ENCODE measurements at regions not wholly inside any gene's neighbourhood (a gene's known extent, or its start where the extent isn't known, plus 50 kb on each side); places are given as distances from the start of the nearest gene placed in this dataset.

DNA sequence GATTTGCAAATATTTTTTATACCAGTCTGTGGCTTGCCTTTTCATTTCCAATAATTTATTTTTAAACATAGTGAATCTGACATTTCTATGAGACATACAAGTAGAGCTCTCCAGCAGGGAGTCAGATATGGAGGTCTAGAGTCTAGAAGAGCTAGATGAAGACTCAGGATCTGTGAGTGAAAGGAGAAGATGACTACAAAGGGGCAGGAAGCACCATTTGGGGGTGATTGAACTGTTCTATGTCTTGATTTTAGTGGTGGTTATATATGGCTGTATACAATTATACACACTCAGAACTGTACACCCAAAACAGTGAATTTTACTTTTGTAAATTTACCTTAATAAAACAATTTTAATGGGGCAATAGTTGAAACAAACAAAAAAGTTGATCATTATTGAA, 127.9 kb upstream of the BACH2 start:
- peaks cover 10% of the 10 kb centered on the region for H3K36me3 Mint-ChIP-seq (ENCODE audit: low read depth)
- peak overlapping the region; percentile 74 for H3K27ac Mint-ChIP-seq
- H3K4me3 Mint-ChIP-seq, result no peak overlapping the region
- H3K9me3 Mint-ChIP-seq, result peaks cover 10% of the 10 kb centered on the region
- H3K4me1 Mint-ChIP-seq (ENCODE audit: low read depth), result peaks cover 20% of the 10 kb centered on the region
- H3K27me3 Mint-ChIP-seq (ENCODE audit: low read depth), result no peaks in the 10 kb centered on the region

DNA sequence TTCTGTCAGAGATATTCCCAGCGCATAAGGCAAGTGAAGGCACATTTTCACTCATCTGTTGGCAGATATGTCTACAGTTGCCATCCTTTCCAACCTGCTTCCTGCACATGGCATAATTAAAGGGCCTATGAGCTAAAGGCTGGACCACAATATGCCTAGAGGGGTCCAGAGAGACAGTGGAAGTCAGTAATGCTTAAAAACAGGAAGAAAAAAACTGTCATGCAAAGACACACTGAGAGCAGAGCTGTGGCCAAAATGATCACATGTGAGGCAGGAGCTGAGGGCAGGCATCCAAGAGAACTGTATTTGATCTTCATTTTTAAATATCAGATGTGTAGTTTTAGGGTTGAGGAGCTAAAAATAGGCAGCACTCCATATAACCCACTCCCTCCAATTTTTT, 125.0 kb upstream of the BACH2 start:
- no peak overlapping the region for H3K4me3 Mint-ChIP-seq
- no peaks in the 10 kb centered on the region for H3K27me3 Mint-ChIP-seq (ENCODE audit: low read depth)
- H3K9me3 Mint-ChIP-seq, result no peaks in the 10 kb centered on the region
- peaks cover 24% of the 10 kb centered on the region for H3K4me1 Mint-ChIP-seq (ENCODE audit: low read depth)
- peaks cover 4% of the 10 kb centered on the region for H3K36me3 Mint-ChIP-seq (ENCODE audit: low read depth)
- H3K27ac Mint-ChIP-seq, result no peak overlapping the region

DNA sequence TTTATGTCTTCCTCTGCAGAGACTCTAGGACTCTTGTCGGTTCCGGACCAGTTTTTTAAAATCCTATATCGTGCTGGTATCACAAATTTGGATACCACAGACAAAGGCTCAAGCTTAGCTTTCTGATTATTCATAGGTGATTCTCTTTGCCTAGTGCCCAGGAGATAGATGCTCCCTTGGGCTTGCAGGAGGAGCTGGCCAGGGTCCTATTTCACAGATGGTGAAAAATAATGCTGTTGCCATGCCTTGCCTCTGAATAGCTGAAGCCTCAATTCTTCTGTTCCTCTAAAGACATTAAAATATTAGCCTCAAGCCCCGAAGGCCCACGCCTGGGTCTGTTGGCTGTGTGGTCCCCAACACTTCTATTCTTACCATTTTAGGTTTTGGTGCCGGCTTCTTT, 123.9 kb upstream of the BACH2 start:
- peaks cover 22% of the 10 kb centered on the region for H3K4me1 Mint-ChIP-seq (ENCODE audit: low read depth)
- H3K4me3 Mint-ChIP-seq, result no peak overlapping the region
- no peaks in the 10 kb centered on the region for H3K9me3 Mint-ChIP-seq
- peaks cover 3% of the 10 kb centered on the region for H3K36me3 Mint-ChIP-seq (ENCODE audit: low read depth)
- no peak overlapping the region for H3K27ac Mint-ChIP-seq
- H3K27me3 Mint-ChIP-seq (ENCODE audit: low read depth), result no peaks in the 10 kb centered on the region

DNA sequence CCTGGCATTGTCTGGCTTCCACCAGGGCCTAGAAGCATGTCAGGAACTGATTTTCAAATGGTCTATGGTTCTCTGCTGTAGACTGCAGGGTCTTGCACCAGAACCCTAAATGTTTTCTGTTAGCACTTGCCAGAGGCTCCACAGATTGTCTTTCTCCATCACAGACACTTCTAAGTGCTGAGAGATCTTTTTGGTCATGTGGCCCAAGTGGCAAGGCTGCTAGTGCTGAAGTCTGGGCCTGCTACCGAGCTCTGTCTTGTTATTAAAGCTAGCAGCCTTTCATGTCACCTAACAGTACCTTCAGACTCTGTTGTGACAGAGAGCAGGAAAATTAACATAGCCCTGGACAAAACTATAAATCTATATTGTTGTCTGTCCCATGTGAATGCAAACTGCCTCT, 120.7 kb upstream of the BACH2 start:
- no peak overlapping the region for H3K4me3 Mint-ChIP-seq
- H3K4me1 Mint-ChIP-seq (ENCODE audit: low read depth), result peaks cover 35% of the 10 kb centered on the region
- peaks cover 4% of the 10 kb centered on the region for H3K27me3 Mint-ChIP-seq (ENCODE audit: low read depth)
- peaks cover 5% of the 10 kb centered on the region for H3K36me3 Mint-ChIP-seq (ENCODE audit: low read depth)
- H3K9me3 Mint-ChIP-seq, result no peaks in the 10 kb centered on the region
- no peak overlapping the region for H3K27ac Mint-ChIP-seq

GRCh38 chr6:90416322-90416721, 119.7 kb upstream of the BACH2 start:
- H3K4me1 Mint-ChIP-seq (ENCODE audit: low read depth), result peaks cover 46% of the 10 kb centered on the region

GRCh38 chr6:90415178-90415577, 118.5 kb upstream of the BACH2 start:
- Mint-ChIP-seq H3K36me3 (ENCODE audit: low read depth) (peaks cover 4% of the 10 kb centered on the region), H3K9me3 (no peaks in the 10 kb centered on the region), H3K4me1 (ENCODE audit: low read depth) (peaks cover 52% of the 10 kb centered on the region), H3K4me3 (no peak overlapping the region), H3K27me3 (ENCODE audit: low read depth) (peaks cover 4% of the 10 kb centered on the region), H3K27ac (peak overlapping the region; percentile 33)

More at GRCh38 chr6:90416322-90416721, 119.7 kb upstream of the BACH2 start:
- peaks cover 5% of the 10 kb centered on the region for H3K36me3 Mint-ChIP-seq (ENCODE audit: low read depth)
- H3K27me3 Mint-ChIP-seq (ENCODE audit: low read depth), result peaks cover 4% of the 10 kb centered on the region
- no peaks in the 10 kb centered on the region for H3K9me3 Mint-ChIP-seq
- no peak overlapping the region for H3K27ac Mint-ChIP-seq
- no peak overlapping the region for H3K4me3 Mint-ChIP-seq

DNA sequence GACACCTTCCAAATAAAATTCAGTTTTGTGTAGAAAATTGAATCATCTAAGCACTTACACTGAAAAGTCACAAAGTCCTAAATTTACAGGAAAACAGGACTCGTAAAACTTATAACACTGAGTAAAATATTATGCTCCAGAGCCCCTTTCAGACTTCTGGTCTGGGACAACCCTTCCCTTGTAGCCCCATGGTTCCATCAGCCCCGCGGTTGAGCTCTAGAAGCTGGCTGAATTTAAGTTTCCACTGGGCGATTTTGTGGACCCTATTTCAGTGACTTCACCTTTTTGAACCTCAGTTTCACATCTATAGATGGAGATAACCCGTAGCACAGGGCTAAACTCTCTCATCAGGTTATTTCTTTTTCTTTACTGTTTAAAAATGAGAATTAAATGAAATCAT, 117.7 kb upstream of the BACH2 start:
- Mint-ChIP-seq H3K27ac (peak overlapping the region; percentile 93), H3K4me1 (ENCODE audit: low read depth) (peaks cover 58% of the 10 kb centered on the region), H3K27me3 (ENCODE audit: low read depth) (peaks cover 4% of the 10 kb centered on the region), H3K36me3 (ENCODE audit: low read depth) (peaks cover 6% of the 10 kb centered on the region), H3K9me3 (no peaks in the 10 kb centered on the region), H3K4me3 (peak overlapping the region; percentile 79)

DNA sequence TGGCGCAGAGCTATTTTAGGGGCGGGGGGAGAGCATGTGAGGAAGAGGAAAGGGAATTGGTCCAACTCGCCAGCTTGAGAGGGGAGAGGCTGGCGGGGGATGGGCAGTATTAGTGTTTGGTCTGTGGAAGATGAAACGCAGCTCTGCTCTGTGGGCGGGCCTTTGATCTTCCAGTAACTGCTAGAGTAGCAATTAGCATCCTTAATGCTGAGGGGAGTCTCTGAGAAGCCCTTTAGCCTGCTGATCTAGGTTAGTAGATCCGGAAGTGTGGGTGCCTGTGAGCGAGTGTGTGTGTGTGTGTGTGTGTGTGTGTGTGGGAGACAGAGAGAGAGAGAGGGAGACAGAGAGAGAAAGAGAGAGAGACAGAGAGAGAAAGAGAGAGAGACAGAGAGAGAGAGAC, 117.2 kb upstream of the BACH2 start:
- H3K27me3 Mint-ChIP-seq (ENCODE audit: low read depth), result peaks cover 4% of the 10 kb centered on the region
- H3K4me1 Mint-ChIP-seq (ENCODE audit: low read depth), result peaks cover 63% of the 10 kb centered on the region
- peaks cover 6% of the 10 kb centered on the region for H3K36me3 Mint-ChIP-seq (ENCODE audit: low read depth)
- H3K9me3 Mint-ChIP-seq, result no peaks in the 10 kb centered on the region
- H3K27ac Mint-ChIP-seq, result peak overlapping the region; percentile 93
- peak overlapping the region; percentile 79 for H3K4me3 Mint-ChIP-seq

- peaks cover 4% of the 10 kb centered on the region for H3K27me3 Mint-ChIP-seq (ENCODE audit: low read depth)
- peaks cover 64% of the 10 kb centered on the region for H3K4me1 Mint-ChIP-seq (ENCODE audit: low read depth)
These were observed 116.8 kb upstream of the BACH2 start for GRCh38 chr6:90413396-90413795.

GRCh38 chr6:90412538-90413369, 116.1 kb upstream of the BACH2 start:
- Mint-ChIP-seq H3K4me3 (no peak overlapping the region), H3K36me3 (ENCODE audit: low read depth) (peaks cover 5% of the 10 kb centered on the region), H3K27me3 (ENCODE audit: low read depth) (peaks cover 4% of the 10 kb centered on the region), H3K27ac (peak overlapping the region; percentile 93), H3K4me1 (ENCODE audit: low read depth) (peaks cover 64% of the 10 kb centered on the region), H3K9me3 (no peaks in the 10 kb centered on the region)

More at GRCh38 chr6:90413396-90413795, 116.8 kb upstream of the BACH2 start:
- peak overlapping the region; percentile 93 for H3K27ac Mint-ChIP-seq
- H3K36me3 Mint-ChIP-seq (ENCODE audit: low read depth), result peaks cover 5% of the 10 kb centered on the region
- no peaks in the 10 kb centered on the region for H3K9me3 Mint-ChIP-seq
- peak overlapping the region; percentile 79 for H3K4me3 Mint-ChIP-seq

DNA sequence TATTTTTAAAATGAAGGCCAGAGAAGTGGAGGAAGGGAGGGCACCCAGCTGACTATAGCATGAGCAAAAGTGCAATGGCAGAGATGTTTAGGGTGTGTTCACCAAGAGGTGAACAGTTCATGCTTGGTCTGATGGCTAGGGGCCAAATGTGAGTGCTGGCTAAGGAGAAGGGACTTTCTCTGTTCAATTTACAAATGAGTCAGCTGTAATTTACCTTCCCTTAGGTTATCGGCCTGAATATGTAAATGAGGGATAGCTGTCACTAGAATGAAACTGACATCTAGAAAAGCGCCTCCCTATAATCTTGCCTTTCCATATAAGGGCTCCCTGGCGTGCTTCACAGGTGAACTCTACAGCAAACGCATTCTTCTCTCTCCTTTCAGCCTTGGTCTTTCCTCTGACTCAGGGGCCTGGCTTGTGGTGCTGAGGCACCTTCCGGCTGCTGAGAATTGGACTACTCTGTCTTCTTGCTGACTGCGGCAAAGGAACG, 114.7 kb upstream of the BACH2 start:
- peak overlapping the region; percentile 84 for H3K27ac Mint-ChIP-seq
- no peaks in the 10 kb centered on the region for H3K9me3 Mint-ChIP-seq
- peaks cover 5% of the 10 kb centered on the region for H3K36me3 Mint-ChIP-seq (ENCODE audit: low read depth)
- H3K4me1 Mint-ChIP-seq (ENCODE audit: low read depth), result peaks cover 70% of the 10 kb centered on the region
- H3K27me3 Mint-ChIP-seq (ENCODE audit: low read depth), result peaks cover 4% of the 10 kb centered on the region
- no peak overlapping the region for H3K4me3 Mint-ChIP-seq

DNA sequence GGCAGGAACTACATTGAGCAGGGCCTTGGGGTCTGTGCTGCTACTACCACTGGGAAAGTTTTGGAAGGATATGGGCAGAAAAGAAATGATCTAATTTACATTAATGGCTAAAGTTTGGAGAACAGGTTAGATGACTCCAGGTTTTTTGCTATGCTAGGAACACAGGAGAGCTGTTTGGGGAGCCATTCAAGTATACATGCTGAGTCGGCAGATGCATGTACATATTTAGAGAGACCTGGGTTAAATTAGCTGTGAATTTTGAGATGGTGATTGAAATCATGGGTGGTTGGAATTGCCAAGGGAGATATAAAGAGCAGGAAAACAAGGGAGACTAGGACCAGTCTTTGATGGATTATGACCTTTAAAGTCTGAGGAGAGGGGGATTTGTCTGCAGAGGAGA, 113.1 kb upstream of the BACH2 start:
- Mint-ChIP-seq H3K36me3 (ENCODE audit: low read depth) (peaks cover 5% of the 10 kb centered on the region), H3K27me3 (ENCODE audit: low read depth) (peaks cover 4% of the 10 kb centered on the region), H3K9me3 (no peaks in the 10 kb centered on the region), H3K4me1 (ENCODE audit: low read depth) (peaks cover 72% of the 10 kb centered on the region), H3K27ac (no peak overlapping the region), H3K4me3 (peak overlapping the region; percentile 1)

- Mint-ChIP-seq H3K4me3 (no peak overlapping the region), H3K27me3 (ENCODE audit: low read depth) (no peaks in the 10 kb centered on the region), H3K4me1 (ENCODE audit: low read depth) (peaks cover 69% of the 10 kb centered on the region), H3K36me3 (ENCODE audit: low read depth) (peaks cover 3% of the 10 kb centered on the region), H3K9me3 (no peaks in the 10 kb centered on the region), H3K27ac (peak overlapping the region; percentile 80)
These were observed 110.3 kb upstream of the BACH2 start for GRCh38 chr6:90406957-90407356.

DNA sequence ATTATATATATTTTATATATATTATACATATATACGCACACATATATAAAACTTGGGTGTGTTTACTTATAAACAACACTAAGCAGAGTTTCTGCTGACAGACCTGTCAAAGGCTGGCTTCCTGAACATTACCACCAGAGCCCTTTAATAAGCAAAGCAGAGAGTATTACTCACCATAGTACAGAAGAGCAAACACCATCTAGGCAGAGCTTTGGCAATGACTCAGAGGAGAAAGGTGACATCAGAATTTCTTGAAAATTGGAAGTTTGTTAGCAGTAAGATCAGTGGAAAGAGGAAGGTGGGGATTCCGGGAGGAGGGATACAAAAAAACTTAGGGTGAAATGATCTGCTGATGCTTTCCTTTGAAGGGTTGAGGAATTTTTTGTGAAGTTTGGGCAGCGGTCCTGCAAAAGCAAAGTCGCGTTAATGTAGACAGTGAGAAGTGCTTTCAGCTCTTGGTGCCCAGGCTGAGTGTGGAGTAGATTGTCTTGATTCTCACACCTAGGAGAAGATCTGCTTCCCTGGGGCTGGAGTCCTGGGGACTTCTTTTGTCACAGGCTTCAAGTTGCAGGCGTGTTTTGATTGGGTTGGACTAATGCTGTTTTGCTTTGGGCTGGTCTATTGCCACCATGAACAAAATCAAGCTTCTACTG, 109.6 kb upstream of the BACH2 start:
- H3K27me3 Mint-ChIP-seq (ENCODE audit: low read depth), result no peaks in the 10 kb centered on the region
- peaks cover 64% of the 10 kb centered on the region for H3K4me1 Mint-ChIP-seq (ENCODE audit: low read depth)
- peak overlapping the region; percentile 3 for H3K4me3 Mint-ChIP-seq
- peaks cover 3% of the 10 kb centered on the region for H3K36me3 Mint-ChIP-seq (ENCODE audit: low read depth)
- peak overlapping the region; percentile 80 for H3K27ac Mint-ChIP-seq
- H3K9me3 Mint-ChIP-seq, result no peaks in the 10 kb centered on the region
